HL-60 (cell line): ENCODE measurements at regions not wholly inside any gene's neighbourhood (a gene's known extent, or its start where the extent isn't known, plus 50 kb on each side); places are given as distances from the start of the nearest gene placed in this dataset.

Experiments
- CTCF ChIP-seq: IDR thresholded peaks from one replicate; pipeline ENCODE4 v1.5.1; 2011; ENCODE audit warnings: low read length, control low read depth, inconsistent platforms; ENCODE audit not compliant: insufficient read depth
- REST ChIP-seq: IDR thresholded peaks from 2 replicates; pipeline ENCODE4 v1.6.1; 2012; ENCODE audit warnings: low read depth; ENCODE audit not compliant: insufficient replicate concordance

GRCh38 chr13:32897296-32897695 is 118.9 kb upstream of the KL start:
- TF ChIP-seq REST (no peak), CTCF (no peak)
